ENCODE measurements at regions not wholly inside any gene's neighbourhood (a gene's known extent, or its start where the extent isn't known, plus 50 kb on each side); places are given as distances from the start of the nearest gene placed in this dataset.

- TF ChIP-seq EZH2phosphoT487 (IDR thresholded peaks at IDR 0.05; ENCODE audit: low read depth) (no peak), CTCF (IDR thresholded peaks at IDR 0.05; ENCODE audit: low read depth, low read length) (no peak)
These were observed 501.8 kb upstream of the HS6ST1 start for GRCh38 chr2:128820452-128820851.
